NCI-H748 treated with DMSO at 0.1 percent for 48 hours (cell line): ENCODE measurements at regions not wholly inside any gene's neighbourhood (a gene's known extent, or its start where the extent isn't known, plus 50 kb on each side); places are given as distances from the start of the nearest gene placed in this dataset.
A peak's percentile ranks its signal among the peaks of the same experiment; 100 is the strongest.

Source experiments
- DNase-seq: peaks from one replicate; lab custom pipeline; 2025; lab: John Stamatoyannopoulos, UW

GRCh38 chr7:17178545-17178944 lies 119.9 kb upstream of the AHR start:
- DNase-seq: no peak

GRCh38 chr7:17181482-17181881 lies 117.0 kb upstream of the AHR start:
- DNase-seq: no peak

- DNase-seq: no peak
Observed at GRCh38 chr7:17183630-17184328, 114.7 kb upstream of the AHR start.

- no peak for DNase-seq
Observed at GRCh38 chr7:17184805-17185689, 113.4 kb upstream of the AHR start.

GRCh38 chr7:17185690-17186070 lies 112.8 kb upstream of the AHR start:
- DNase-seq: no peak

GRCh38 chr7:17186745-17187530 lies 111.5 kb upstream of the AHR start:
- DNase-seq: no peak

- DNase-seq: no peak
Observed at GRCh38 chr7:17194656-17195055, 103.8 kb upstream of the AHR start.

GRCh38 chr7:17195576-17195975 lies 102.9 kb upstream of the AHR start:
- DNase-seq: no peak

- DNase-seq: no peak
Observed at GRCh38 chr7:17205910-17206309, 92.5 kb upstream of the AHR start.

- peak; percentile 56 for DNase-seq
Observed at GRCh38 chr7:17206349-17206905, 92.0 kb upstream of the AHR start.

GRCh38 chr7:17207220-17207619 lies 91.2 kb upstream of the AHR start:
- no peak for DNase-seq

GRCh38 chr7:17209101-17209500 lies 89.4 kb upstream of the AHR start:
- DNase-seq: no peak

GRCh38 chr7:17211307-17211836 lies 87.1 kb upstream of the AHR start:
- no peak for DNase-seq

- DNase-seq: no peak
Observed at GRCh38 chr7:17212188-17212587, 86.3 kb upstream of the AHR start.

- no peak for DNase-seq
Observed at GRCh38 chr7:17227766-17228490, 70.5 kb upstream of the AHR start.

- no peak for DNase-seq
Observed at GRCh38 chr7:17229228-17229627, 69.2 kb upstream of the AHR start.

GRCh38 chr7:17230099-17230807 lies 68.2 kb upstream of the AHR start:
- no peak for DNase-seq

GRCh38 chr7:17233603-17234002 lies 64.8 kb upstream of the AHR start:
- DNase-seq: no peak

- DNase-seq: no peak
Observed at GRCh38 chr7:17234030-17234397, 64.4 kb upstream of the AHR start.

- no peak for DNase-seq
Observed at GRCh38 chr7:17234398-17235031, 63.9 kb upstream of the AHR start.
